Posterior cingulate gyrus (tissue), 11 donors: ENCODE measurements at regions not wholly inside any gene's neighbourhood (a gene's known extent, or its start where the extent isn't known, plus 50 kb on each side); places are given as distances from the start of the nearest gene placed in this dataset.
"Not testable (repeated sequence)": the region's sequence is repeated elsewhere in the genome, so short reads cannot be mapped to it uniquely, and the experiment has no call there.

Source experiments
- DNase-seq, 10 donors: peaks; one replicate each; pipeline versions ENCODE4 v3.0.0 to v3.0.0-alpha.2; 2020 to 2021; ENCODE audit warnings: mixed read lengths in 3 of 10
- intact Hi-C: fragments of 100-400 bp; cut with DNase I; formaldehyde crosslinking; loops from one replicate; pipeline ENCODE4 v1.15.1; 2023

DNA sequence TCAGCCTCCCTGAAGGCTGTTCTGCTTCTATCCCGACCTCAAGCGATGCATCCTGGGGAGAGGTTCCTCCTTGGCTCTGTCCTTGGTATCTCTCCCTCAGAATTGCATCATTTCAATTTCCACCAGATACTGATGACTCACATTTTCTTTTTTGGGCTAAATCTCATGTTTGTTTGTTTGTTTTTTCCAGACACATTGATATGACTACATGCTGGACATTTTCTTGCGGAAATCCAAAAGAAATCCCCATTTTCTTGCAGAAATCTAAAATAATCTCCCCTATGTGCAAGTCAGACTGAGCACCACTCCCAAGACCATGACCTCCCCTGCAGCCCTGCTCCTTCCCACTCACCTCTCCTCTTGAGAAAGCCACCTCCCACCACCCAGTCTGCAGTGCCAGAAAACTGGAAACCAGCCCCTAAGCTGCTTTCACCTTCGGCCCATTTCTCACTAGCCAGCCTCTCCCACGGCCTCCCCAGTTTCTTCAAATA, 260.2 kb upstream of the PRKCQ start:
- peak in 2 of 10 donors; percentile 33 to 44 for DNase-seq
- intact Hi-C loops = loop anchor here (10.0 kb wide), 1 partner anchor 75 kb away; no protein-coding TSS in a partner anchor

DNA sequence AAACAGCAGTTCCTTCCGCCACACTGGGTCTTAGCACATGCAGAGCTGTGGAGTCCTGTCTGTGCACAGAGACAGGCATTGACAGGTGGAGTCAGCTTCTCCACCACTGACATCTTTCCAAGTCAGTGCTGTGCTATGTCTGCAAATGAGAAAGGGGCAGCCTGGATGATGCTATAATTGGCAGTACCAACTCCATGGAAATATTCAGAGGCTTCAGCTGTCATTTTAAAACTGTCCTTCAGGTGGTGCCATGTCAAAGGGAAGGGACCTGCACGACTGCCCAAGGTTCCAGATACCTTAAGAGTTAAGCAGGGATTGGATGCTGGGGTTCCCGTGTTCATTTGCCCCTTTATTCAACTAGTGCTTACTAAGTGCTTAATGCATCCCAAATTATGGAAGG, 258.0 kb upstream of the PRKCQ start:
- intact Hi-C loops = no loop called here

DNA sequence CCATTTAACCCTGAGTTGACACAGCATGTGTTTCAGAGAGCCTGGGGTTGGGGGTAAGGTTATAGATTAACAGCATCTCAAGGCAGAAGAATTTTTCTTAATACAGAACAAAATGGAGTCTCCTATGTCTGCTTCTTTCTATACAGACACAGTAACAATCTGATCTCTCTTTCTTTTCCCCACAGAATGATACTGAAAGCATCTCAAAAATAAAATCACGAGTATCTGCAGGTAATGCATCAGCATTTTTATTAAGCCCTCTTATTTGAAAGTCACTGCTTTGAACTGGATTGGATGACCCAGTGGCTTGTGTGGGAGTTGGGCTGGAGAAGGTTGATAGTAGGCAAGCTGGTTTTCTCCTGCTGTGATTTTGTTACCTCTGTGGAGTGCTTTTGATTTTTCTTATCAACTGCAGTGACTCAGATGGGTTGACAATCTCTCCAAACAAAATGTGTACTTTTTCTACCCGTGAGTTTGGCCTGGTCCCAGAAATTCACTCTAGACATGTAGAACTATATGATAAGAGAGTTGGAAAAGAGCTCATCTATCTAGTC, 253.5 kb upstream of the PRKCQ start:
- intact Hi-C loops = no loop called here
- DNase-seq = no peak

More for the DNA sequence above, 258.0 kb upstream of the PRKCQ start:
- DNase-seq = no peak

DNA sequence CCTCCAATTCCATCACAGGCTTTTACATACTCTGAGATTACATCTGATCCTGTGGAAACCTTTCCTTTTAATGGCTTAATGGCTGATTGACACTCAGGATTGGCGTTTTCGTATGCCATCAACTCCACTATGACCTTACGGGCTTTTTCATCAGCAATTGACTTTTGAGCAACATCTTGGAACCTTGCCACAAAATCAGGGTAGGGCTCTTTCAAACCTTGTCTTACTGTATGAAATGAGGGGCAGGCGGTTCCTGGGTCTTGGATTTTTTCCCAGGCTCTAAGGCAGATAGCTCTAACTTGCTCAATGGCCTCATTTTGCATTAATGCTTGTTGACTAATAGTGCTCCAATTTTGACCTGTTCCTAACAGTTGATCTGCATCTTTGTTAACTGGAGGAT, 250.9 kb upstream of the PRKCQ start:
- DNase-seq, intact Hi-C loops: not testable (repeated sequence)

DNA sequence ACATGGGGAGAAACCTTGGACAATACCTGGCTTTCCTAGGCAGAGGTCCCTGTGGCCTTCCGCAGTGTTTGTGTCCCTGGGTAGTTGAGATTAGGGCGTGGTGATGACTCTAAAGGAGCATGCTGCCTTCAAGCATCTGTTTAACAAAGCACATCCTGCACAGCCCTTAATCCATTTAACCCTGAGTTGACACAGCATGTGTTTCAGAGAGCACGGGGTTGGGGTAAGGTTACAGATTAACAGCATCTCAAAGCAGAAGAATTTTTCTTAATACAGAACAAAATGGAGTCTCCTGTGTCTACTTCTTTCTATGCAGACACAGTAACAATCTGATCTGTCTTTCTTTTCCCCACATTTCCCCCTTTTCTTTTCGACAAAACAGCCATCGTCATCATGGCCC, 244.7 kb upstream of the PRKCQ start:
- intact Hi-C loops, DNase-seq: not testable (repeated sequence)

DNA sequence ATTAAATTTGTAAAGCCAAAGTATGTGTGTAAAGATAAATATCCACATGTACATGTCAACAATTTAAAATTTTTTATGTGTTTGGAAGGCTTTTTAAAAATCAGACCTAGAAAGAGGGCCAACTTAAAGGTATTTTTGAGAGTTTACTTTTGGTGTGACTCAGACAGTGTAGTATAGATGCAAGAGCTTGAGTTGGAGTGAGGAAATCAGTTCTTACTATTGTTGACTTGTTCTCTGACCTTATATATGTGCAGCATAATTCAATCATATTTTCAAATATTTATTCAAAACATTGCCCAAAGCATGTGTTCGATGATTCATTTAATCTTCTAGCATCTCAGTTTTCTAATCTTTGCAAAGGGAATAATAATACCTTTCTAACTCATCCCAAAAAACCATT, 243.7 kb upstream of the PRKCQ start:
- intact Hi-C loops = no loop called here
- DNase-seq = no peak

DNA sequence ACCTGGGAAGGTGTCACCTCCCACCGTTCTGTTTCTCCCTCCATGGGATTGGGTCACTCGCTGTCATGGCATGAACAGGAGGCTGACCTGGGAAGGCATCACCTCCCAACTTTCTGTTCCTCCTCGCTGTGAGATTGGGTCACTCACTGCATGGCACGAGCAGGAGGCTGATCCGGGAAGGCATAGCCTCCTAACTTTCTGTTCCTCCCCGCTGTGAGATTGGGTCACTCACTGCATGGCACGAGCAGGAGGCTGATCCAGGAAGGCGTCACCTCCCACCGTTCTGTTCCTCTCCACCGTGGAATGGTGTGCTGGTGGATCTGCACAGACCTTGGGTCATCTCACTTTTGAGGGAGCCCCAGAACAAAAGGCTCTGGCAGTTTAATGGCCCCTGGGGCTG, 239.2 kb upstream of the PRKCQ start:
- intact Hi-C loops = no loop called here
- no peak for DNase-seq

DNA sequence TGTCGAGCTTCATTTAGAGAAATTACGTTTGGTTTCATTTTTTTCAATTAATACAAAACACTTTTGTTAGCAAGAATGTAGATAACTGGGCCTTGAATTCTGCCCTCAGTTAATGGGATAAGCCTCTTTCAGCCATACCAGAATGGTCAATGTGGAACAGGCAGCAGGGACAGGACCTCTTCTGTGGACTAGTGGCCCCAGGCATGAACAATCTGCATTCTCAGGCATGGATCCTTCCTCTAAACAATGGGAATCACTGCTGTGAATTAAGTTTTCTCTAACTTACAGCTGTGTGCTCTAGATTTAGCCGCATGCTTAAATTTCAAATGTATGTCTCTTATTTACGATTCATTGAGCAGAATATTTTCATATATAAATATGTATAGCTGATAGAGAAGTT, 237.7 kb upstream of the PRKCQ start:
- intact Hi-C loops = no loop called here
- no peak for DNase-seq

DNA sequence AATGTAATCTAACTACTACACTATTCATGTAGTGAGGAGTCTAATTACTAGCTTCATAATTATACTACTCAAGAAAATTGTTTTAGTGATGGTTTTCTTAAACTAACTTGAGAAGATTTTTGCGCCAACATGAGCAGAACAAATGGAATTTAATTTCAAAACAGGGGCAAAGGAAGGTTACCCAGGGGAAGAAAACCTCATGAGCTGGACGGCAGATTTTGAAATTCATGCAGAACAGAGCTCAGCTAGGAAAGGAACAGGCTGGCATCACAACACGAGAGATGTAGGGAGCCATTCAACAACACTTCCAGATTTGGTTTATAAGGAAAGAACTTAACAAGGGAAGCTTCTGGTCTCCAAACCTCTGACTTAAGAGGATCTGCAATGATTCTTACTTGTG, 235.3 kb upstream of the PRKCQ start:
- DNase-seq = no peak
- intact Hi-C loops = no loop called here

DNA sequence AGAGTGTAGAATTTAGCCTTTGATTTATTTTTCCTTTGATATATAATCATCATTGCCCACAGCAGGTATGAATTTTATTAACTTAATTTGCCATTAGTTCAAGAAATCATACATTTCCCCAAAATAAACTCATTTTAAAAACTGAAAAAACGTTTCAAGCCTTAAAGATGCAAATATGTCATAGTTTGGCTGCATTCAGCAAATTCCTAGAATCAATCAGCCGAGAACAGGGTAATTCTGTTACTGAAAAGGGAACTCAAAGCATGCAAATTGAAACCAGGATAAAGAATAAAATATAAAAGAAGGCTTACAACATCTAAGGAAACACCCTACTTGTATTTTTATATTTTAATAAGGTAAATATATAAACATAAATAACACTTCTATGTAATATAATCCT, 233.8 kb upstream of the PRKCQ start:
- intact Hi-C loops = no loop called here
- no peak for DNase-seq

DNA sequence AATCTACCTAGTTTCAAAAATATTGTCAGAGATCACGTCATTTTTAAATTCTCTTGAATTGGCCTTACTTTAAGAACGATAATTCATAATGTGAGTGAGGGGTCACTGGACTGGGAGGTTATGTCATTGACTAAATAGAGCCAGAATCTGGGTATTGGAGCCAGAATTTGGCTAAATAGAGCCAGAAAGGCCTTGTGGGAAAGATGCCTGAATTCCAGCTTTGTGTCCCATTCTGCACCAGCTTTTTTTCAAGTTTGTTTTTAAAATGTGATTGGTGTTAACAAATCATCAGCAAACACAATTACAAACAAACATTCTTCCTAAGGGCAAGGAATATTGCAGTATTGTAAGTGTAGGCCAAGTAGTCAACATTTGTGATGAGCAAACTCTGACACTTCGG, 233.2 kb upstream of the PRKCQ start:
- intact Hi-C loops = no loop called here
- DNase-seq = no peak

DNA sequence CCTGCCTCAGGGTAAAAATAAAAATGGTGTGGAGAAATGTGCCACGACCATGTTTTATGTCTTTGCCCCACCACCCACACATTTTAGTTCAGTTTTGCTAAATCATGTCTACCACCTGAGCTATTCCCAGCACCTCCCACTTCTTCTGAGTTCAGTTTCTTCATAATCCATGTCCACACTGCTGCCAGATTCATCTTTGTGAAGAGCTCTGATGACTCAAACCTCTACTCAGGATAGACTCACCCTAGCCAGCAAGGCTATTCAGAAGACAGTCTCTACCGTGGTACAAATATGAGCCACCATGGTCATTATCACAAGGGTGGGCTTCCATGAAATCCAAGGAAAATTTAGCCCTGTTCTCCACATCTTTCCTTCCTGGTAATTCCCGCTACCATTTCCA, 231.1 kb upstream of the PRKCQ start:
- intact Hi-C loops = no loop called here
- no peak for DNase-seq

DNA sequence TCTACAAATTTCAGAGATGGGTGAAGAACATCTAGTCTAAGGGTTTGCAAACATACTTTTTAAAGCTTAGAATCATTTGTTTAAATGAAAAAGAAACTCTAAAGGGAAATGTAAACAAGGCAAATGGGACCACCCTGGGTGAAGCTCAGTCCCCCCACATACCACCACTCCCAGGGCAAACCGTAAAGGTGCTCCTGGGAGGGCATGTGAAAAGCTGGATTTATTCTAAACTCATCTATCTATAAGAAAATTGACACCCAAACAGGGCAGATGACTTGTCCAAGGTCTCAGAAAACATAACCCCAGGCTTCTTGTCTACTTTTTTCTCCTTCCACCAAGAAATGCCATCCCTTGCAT, 223.3 kb upstream of the PRKCQ start:
- intact Hi-C loops = no loop called here
- DNase-seq = no peak

DNA sequence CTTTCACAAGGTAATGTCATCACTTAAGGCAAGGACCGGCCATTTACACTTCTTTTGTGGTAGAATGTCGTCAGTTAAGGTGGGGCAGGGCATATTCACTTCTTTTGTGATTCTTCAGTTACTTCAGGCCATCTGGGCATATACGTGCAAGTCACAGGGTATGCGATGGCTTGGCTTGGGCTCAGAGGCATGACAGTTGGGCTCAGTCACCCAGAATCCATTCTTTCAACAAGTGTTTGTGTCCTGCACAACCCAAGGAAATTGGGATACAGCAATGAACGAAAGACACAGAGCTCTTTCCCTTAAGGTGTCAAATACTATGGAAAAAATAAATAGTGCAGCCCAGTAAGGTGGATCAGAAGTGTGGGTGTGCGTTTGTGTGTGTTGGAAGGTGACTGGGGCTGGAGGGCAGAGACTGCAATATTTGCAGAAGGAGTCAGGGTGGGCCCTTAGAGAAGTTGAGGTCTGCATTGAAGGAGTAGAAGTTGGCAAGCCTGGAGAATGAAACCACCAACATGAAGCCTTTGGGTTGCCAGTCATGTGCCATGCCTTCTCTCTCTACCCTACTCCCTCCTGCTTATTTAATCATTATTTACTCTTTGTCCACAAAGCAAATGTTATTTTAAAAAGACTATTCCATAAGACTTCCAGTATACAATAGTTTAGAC, 222.8 kb upstream of the PRKCQ start:
- DNase-seq = no peak
- intact Hi-C loops = no loop called here

DNA sequence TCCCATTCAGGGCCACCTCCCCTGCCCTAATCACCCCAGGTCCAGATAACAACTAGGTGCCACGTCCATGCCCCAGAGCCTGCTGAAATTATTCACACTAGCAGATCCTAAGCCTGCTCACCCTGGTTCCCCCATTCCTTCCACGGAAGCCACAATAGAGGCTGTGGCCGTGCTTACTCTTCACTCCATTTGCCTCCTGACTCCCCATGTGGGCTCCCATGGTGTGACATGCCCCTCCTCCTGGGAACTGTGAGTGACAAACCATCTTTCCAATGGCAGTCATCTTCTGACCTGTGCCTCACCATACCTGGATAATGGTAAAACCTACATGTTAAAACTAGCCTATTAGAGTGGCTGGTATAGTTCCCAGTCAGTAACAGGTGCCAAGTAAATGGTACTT, 216.2 kb upstream of the PRKCQ start:
- no peak for DNase-seq
- intact Hi-C loops = no loop called here

DNA sequence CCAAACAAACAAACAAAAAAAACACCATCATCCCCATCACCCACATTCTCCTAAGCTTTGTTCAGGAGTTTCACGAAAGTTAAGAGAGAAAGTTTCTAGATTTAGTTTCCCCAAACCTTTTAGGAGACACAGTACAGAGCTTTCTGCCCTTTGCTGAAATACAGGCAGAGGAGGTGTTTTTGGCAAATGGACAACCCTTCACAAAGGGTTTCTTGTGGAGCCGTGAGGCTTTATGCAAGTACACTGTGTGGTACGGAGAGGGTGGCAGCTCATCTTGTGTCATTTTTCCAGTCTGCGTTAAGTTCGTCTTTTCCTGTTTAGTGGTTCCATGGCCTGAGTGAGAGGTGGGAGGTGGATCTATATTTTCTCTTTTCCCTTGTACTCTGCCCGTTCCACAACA, 215.5 kb upstream of the PRKCQ start:
- DNase-seq = no peak
- intact Hi-C loops = no loop called here

DNA sequence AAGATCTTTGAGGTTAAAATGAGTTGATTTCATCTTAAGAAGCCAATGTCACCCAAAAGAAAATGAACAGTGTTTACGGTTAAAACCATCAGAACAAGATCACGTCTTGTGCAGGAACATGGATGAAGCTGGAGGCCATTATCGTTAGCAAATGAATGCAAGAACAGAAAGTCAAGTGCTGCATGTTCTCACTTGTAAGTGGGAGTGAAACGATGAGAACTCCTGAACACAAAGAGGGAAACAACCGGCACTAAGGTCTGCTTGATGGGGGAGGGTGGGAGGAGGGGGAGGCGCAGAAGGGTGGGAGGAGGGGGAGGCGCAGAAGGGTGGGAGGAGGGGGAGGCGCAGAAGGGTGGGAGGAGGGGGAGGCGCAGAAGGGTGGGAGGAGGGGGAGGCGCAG, 214.8 kb upstream of the PRKCQ start:
- intact Hi-C loops = not testable (repeated sequence)

DNA sequence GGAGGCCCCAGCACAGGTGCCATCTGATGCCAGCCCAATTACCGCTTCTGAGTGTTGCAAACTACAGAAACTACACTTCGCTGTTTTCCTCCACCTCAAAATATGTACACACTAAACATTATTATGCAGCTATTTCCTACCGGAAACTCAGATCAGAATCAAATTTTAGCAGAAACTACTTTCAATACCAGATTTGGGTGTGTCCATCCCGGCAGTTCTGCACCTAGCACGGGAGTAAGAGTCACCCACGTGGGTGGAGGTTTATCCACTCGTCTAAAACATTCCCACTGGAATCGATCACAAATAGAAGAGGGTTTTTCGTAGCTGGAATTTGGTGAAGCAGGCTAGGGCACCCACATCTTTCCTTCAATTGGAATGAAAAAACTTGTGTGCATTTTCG, 214.4 kb upstream of the PRKCQ start:
- DNase-seq = no peak
- intact Hi-C loops = no loop called here

More for the DNA sequence above, 214.8 kb upstream of the PRKCQ start:
- DNase-seq = not testable (repeated sequence)

DNA sequence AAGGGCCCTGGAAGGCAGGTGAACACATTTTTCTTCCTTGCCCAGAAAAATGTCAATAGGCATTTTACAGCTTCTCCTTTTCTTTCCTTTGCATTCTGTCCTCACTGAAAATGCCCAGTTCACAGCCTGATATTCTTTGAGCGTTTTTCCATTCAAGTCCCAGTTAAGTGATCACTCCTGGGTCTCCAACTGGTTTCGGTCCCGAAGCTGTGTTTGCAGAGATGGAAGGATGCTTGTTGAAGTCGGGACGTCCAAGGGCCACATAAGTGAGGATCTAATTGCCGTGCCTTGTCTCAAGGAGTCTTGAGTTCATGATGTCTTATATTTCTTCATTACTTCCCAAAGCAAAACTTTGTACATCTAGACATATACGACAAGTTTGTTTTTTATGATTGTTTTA, 208.7 kb upstream of the PRKCQ start:
- intact Hi-C loops = loop anchor here (5.0 kb wide), 1 partner anchor 624 kb away; the partner anchor contains the start of gene SFMBT2
- no peak for DNase-seq

DNA sequence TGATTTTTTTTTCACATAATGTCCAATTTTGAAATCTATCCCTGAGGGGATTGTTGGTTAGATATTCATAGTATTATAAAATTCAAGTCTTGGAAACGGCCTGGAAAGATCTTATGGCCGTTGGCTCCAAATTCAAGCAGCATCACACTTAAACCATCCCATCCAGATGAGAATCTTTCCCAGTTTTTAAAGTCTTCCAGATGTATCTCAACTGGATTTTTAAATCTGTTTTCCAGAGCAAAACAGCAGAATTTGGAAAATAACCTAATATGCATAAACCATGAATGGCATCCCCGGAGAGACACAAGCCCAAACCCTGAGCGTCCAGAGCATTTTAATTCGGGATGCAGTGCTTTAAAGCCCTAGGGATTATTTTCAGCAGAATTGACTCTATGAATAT, 208.2 kb upstream of the PRKCQ start:
- no peak for DNase-seq
- intact Hi-C loops = loop anchor here (5.0 kb wide), 1 partner anchor 624 kb away; the partner anchor contains the start of gene SFMBT2

DNA sequence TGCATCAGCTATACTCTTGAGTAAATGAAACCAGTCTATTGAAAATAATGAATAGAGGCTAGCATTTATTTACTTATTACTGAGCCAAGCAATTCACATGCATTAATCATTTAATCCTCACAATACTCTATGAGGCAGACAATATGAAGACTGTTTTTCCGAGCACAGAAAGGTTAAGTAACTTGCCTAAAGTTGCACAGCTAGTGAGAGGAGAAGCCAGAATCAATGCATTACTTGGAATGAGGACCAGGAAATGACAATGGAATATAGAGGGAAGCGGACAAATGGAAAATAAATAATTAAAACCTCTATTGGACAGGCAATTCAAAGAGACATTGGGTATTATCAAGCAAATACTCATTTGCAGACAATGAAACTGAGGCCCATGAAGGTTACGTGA, 207.6 kb upstream of the PRKCQ start:
- intact Hi-C loops = loop anchor here (5.0 kb wide), 1 partner anchor 625 kb away; the partner anchor contains the start of gene SFMBT2
- DNase-seq = no peak

DNA sequence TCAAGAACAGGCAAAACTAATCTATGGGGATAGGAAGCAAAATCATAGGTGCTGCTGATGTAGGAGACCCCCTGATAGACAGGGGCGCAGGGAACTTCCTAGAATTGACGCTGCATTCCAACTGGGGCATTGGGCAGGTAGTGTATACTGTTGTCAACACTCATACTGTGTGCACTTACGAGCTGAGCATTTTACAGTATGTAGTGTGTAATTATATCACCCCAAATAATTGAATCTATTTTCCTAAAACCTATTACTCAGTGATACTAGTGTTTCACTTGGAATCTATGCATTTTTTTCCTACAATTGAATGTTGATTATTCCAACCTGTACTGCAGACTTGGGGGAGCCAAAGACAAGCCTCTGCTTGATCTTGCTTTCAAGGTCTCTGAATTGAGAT, 207.0 kb upstream of the PRKCQ start:
- intact Hi-C loops = loop anchor here (5.0 kb wide), 1 partner anchor 625 kb away; the partner anchor contains the start of gene SFMBT2
- no peak for DNase-seq
